Gastrocnemius medialis (tissue), 4 donors: ENCODE measurements at regions not wholly inside any gene's neighbourhood (a gene's known extent, or its start where the extent isn't known, plus 50 kb on each side); places are given as distances from the start of the nearest gene placed in this dataset.
"Not testable (repeated sequence)": the region's sequence is repeated elsewhere in the genome, so short reads cannot be mapped to it uniquely, and the experiment has no call there.

Source experiments
- CTCF ChIP-seq, 5 experiments: fragments of 450-650 bp in 3 of 5; fragments of 200-600 bp in 2 of 5; sonication (generic) in 2 of 5; IDR thresholded peaks in 4 of 5; conservative IDR thresholded peaks in 1 of 5; 1 replicate in 4 of 5; 2 replicates in 1 of 5; pipeline ENCODE4 v1.5.1; 2016 to 2019; ENCODE audit warnings: antibody characterized with exemption in 5 of 5, mild to moderate bottlenecking in 3 of 5, moderate library complexity in 3 of 5
- POLR2A ChIP-seq, 2 donors: fragments of 450-650 bp; IDR thresholded peaks; one replicate each; pipeline ENCODE4 v1.6.1; 2017; ENCODE audit warnings: antibody characterized with exemption in 2 of 2, mild to moderate bottlenecking in 2 of 2, moderate library complexity in 2 of 2

- TF ChIP-seq POLR2A (IDR thresholded peaks at IDR 0.05); CTCF (IDR thresholded peaks at IDR 0.05 in 4 of 5, conservative IDR thresholded peaks at IDR 0.05 in 1 of 5): not testable (repeated sequence)
Observed at GRCh38 chr1:206367955-206368622, 102.2 kb upstream of the IKBKE start.
